LNCAP (cell line): ENCODE measurements at regions not wholly inside any gene's neighbourhood (a gene's known extent, or its start where the extent isn't known, plus 50 kb on each side); places are given as distances from the start of the nearest gene placed in this dataset.

Experiments used
- CTCF ChIP-seq: fragments of 450-650 bp; IDR thresholded peaks from 2 replicates; pipeline ENCODE4 v1.5.1; 2017; ENCODE audit warnings: mild to moderate bottlenecking

- TF ChIP-seq CTCF = no peak
Observed at GRCh38 chr1:175853681-175854080, 110.3 kb upstream of the TNR start.

- TF ChIP-seq CTCF = no peak
Observed at GRCh38 chr1:175851749-175852148, 108.4 kb upstream of the TNR start.

GRCh38 chr1:175848329-175848728, 104.9 kb upstream of the TNR start:
- no peak for TF ChIP-seq CTCF

- TF ChIP-seq CTCF = no peak
Observed at GRCh38 chr1:175845985-175846384, 102.6 kb upstream of the TNR start.

DNA sequence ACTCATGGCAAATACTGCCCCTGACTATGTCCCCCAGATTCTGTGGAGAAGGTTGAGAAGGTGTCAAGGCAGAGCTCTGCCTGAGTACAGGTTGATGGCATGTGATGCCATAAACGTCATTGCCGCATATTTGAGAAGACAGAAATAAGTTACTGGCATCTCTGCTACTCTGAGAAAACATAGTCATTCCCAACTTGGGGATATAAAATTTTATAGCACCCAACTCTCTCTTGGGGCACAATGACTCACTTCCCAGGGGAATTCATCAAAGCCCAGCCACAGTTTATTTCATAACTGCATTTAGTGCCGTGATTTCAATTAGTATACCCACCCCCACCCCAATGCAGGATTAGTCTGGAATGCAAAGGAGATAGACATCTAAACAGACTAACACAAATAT, 101.9 kb upstream of the TNR start:
- no peak for TF ChIP-seq CTCF

- TF ChIP-seq CTCF = peak; percentile 20; the same call in 1 of the 2 replicates
Observed at GRCh38 chr1:175844877-175845276, 101.5 kb upstream of the TNR start.

DNA sequence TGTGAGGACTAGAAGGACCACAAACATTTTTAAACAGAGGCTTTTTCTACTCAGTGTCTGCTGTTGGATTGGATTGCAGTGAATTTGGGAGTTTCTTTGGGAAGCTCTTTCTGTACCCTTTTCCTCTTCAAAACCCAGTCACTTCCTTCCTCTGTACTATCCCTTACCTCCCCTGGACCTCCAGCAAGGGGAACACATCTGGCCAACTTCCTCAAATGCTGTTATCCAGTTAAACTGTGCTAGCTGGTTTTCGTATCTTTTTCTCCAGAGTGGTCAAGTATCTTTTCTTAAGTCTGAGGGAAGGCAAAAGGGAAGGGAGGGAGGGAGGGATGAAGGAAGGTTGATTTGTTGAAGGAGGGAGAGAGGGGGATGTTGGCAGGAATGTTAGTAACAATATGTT, 99.2 kb upstream of the TNR start:
- TF ChIP-seq CTCF = no peak

DNA sequence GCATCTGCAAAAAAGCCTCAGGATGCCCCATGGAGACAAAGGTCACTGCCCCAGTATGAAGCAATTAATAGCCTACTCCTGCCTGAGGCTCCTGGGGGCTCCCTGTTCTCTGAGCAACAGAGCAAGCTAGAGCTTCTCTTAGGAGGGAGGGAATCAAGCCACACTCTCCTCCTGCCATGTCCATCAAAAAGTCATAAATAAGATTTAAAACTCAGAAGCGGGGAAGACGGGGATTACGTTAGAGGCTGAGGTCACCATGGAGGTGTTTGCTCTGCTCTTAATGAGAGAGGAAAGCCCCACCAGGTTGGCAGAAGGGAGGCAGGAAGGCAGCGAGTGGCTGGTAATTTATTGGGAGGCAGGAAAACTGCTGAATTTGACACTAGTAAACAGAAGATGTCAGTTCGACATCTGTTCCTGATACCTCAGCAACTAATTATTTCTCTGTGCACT, 98.4 kb upstream of the TNR start:
- TF ChIP-seq CTCF = no peak
